ENCODE measurements at regions not wholly inside any gene's neighbourhood (a gene's known extent, or its start where the extent isn't known, plus 50 kb on each side); places are given as distances from the start of the nearest gene placed in this dataset.

DNA sequence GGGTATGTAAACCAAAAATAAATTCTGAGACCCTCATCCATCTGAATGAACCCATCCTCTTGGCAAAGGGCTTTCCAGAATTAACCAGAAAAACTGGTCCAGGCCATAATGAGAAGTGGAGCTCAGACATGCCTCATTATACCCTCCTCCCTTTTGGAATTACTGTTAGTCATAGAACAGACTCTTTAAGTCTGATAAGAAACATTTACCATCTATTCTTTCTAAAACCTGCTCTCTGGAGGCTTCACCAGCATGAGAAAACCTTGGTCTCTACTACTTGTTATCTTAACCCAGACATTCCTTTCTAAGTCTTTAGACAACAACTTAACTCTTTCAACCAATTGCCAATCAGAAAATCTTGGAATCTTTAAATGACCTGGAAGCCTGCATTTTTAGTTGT lies 82.8 kb downstream of the QPCT start:
- TF ChIP-seq, protein P1, sequence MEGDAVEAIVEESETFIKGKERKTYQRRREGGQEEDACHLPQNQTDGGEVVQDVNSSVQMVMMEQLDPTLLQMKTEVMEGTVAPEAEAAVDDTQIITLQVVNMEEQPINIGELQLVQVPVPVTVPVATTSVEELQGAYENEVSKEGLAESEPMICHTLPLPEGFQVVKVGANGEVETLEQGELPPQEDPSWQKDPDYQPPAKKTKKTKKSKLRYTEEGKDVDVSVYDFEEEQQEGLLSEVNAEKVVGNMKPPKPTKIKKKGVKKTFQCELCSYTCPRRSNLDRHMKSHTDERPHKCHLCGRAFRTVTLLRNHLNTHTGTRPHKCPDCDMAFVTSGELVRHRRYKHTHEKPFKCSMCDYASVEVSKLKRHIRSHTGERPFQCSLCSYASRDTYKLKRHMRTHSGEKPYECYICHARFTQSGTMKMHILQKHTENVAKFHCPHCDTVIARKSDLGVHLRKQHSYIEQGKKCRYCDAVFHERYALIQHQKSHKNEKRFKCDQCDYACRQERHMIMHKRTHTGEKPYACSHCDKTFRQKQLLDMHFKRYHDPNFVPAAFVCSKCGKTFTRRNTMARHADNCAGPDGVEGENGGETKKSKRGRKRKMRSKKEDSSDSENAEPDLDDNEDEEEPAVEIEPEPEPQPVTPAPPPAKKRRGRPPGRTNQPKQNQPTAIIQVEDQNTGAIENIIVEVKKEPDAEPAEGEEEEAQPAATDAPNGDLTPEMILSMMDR (IDR thresholded peaks at IDR 0.05 in 8 of 11, conservative IDR thresholded peaks at IDR 0.05 in 3 of 11) = no peak
- TF ChIP-seq POLR2A (IDR thresholded peaks at IDR 0.05) (no peak), POLR2AphosphoS5 (IDR thresholded peaks at IDR 0.05) (no peak)
